MM.1S (cell line): ENCODE measurements at regions not wholly inside any gene's neighbourhood (a gene's known extent, or its start where the extent isn't known, plus 50 kb on each side); places are given as distances from the start of the nearest gene placed in this dataset.
"Not testable (repeated sequence)": the region's sequence is repeated elsewhere in the genome, so short reads cannot be mapped to it uniquely, and the experiment has no call there.

ENCODE experiments used
- CTCF ChIP-seq: fragments of 300-600 bp; sonication (generic); IDR thresholded peaks from 2 replicates; pipeline ENCODE4 v1.5.1; 2016; ENCODE audit warnings: antibody characterized with exemption, low read length, mixed read lengths
- EZH2 ChIP-seq: fragments of 300-600 bp; sonication (generic); optimal IDR thresholded peaks from 2 replicates; pipeline ENCODE3; 2017; ENCODE audit warnings: low read depth, mild to moderate bottlenecking, antibody characterized with exemption, low read length, mixed read lengths

GRCh38 chr5:34377651-34378050, 278.5 kb upstream of the RAI14 start:
- TF ChIP-seq CTCF, EZH2: not testable (repeated sequence)
